Trophoblast cell (in vitro differentiated cells and primary cell): ENCODE measurements at regions not wholly inside any gene's neighbourhood (a gene's known extent, or its start where the extent isn't known, plus 50 kb on each side); places are given as distances from the start of the nearest gene placed in this dataset.

ENCODE experiments used
- DNase-seq, 2 donors: peaks; one replicate each; pipeline ENCODE4 v3.0.0-alpha.2; 2016
- H2AFZ ChIP-seq: 2 replicates; pipeline ENCODE4 v1.6.1; 2013; ENCODE audit warnings: low read length, moderate library complexity, mild to moderate bottlenecking; ENCODE audit not compliant: insufficient read depth, poor library complexity
- H2AK5ac ChIP-seq: 2 replicates; pipeline ENCODE4 v1.6.1; 2013; ENCODE audit warnings: mild to moderate bottlenecking, low read length
- H2BK120ac ChIP-seq: 2 replicates; pipeline ENCODE4 v1.6.1; 2013; ENCODE audit warnings: low read length, mild to moderate bottlenecking, moderate library complexity; ENCODE audit not compliant: insufficient read depth, poor library complexity
- H2BK12ac ChIP-seq: 2 replicates; pipeline ENCODE4 v1.6.1; 2013; ENCODE audit warnings: mild to moderate bottlenecking, low read length, moderate library complexity
- H2BK5ac ChIP-seq: 2 replicates; pipeline ENCODE4 v1.6.1; 2013; ENCODE audit warnings: low read length, low read depth, moderate library complexity, mild to moderate bottlenecking; ENCODE audit not compliant: poor library complexity
- H3K14ac ChIP-seq: 2 replicates; pipeline ENCODE4 v1.6.1; 2013; ENCODE audit warnings: mild to moderate bottlenecking, low read length
- H3K18ac ChIP-seq: 2 replicates; pipeline ENCODE4 v1.6.1; 2013; ENCODE audit warnings: mild to moderate bottlenecking, low read length
- H3K23ac ChIP-seq: 2 replicates; pipeline ENCODE4 v1.6.1; 2013; ENCODE audit warnings: low read length
- H3K27ac ChIP-seq: 2 replicates; pipeline ENCODE4 v1.5.1; 2013; ENCODE audit warnings: low read depth, mild to moderate bottlenecking, inconsistent platforms, low read length, moderate library complexity
- H3K27me3 ChIP-seq: 2 replicates; pipeline ENCODE4 v1.6.1; 2013; ENCODE audit warnings: inconsistent platforms, mild to moderate bottlenecking, low read length, moderate library complexity; ENCODE audit not compliant: insufficient read depth
- H3K36me3 ChIP-seq, 2 experiments: 1 replicate in 1 of 2; 2 replicates in 1 of 2; pipeline ENCODE4 v1.6.1; 2013; ENCODE audit warnings: low read length in 2 of 2, mild to moderate bottlenecking in 2 of 2, moderate library complexity in 1 of 2; ENCODE audit not compliant: insufficient read depth in 2 of 2, control insufficient read depth in 1 of 2
- H3K4ac ChIP-seq: 2 replicates; pipeline ENCODE4 v1.6.1; 2013; ENCODE audit warnings: low read depth, mild to moderate bottlenecking, low read length, moderate library complexity
- H3K4me1 ChIP-seq, 2 experiments: 1 replicate in 1 of 2; 2 replicates in 1 of 2; pipeline ENCODE4 v1.6.1; 2013; ENCODE audit warnings: low read length in 2 of 2, mild to moderate bottlenecking in 2 of 2, moderate library complexity in 1 of 2; ENCODE audit not compliant: insufficient read depth in 2 of 2, control insufficient read depth in 1 of 2
- H3K4me2 ChIP-seq: 2 replicates; pipeline ENCODE4 v1.6.1; 2013; ENCODE audit warnings: inconsistent platforms, mild to moderate bottlenecking, low read length, moderate library complexity
- H3K4me3 ChIP-seq: 2 replicates; pipeline ENCODE4 v1.5.1; 2013; ENCODE audit warnings: mild to moderate bottlenecking, low read depth, low read length, inconsistent platforms
- H3K79me1 ChIP-seq: one replicate; pipeline ENCODE4 v1.6.1; 2013; ENCODE audit warnings: low read length
- H3K79me2 ChIP-seq: 2 replicates; pipeline ENCODE4 v1.6.1; 2013; ENCODE audit warnings: low read length, mild to moderate bottlenecking; ENCODE audit not compliant: control insufficient read depth, insufficient read depth, poor library complexity
- H3K9ac ChIP-seq: 2 replicates; pipeline ENCODE4 v1.6.1; 2013; ENCODE audit warnings: mild to moderate bottlenecking, low read length
- H3K9me3 ChIP-seq: 2 replicates; pipeline ENCODE4 v1.6.1; 2013; ENCODE audit warnings: low read depth, mild to moderate bottlenecking, control low read depth, inconsistent platforms, low read length; ENCODE audit not compliant: insufficient read depth
- H4K12ac ChIP-seq: 2 replicates; pipeline ENCODE4 v1.6.1; 2013; ENCODE audit warnings: low read depth, mild to moderate bottlenecking, low read length, moderate library complexity
- H4K8ac ChIP-seq: 2 replicates; pipeline ENCODE4 v1.6.1; 2013; ENCODE audit warnings: low read depth, mild to moderate bottlenecking, low read length, moderate library complexity
- H4K91ac ChIP-seq: one replicate; pipeline ENCODE4 v1.6.1; 2013; ENCODE audit warnings: low read depth, mild to moderate bottlenecking, low read length, moderate library complexity
- WGBS: extraction: QIAGEN DNeasy Blood & Tissue Kit; methylation state at CpG from one replicate; pipeline ENCODE4 v1.1.7; 2013; ENCODE audit warnings: missing lambda C conversion rate; ENCODE audit not compliant: insufficient read length, insufficient coverage; ENCODE audit errors: extremely low coverage; 5-methylcytosine and 5-hydroxymethylcytosine counted together

GRCh38 chr2:100699131-100699530 is 120.8 kb upstream of the NPAS2 start:
- H4K91ac ChIP-seq: no peak overlapping the region
- H3K9ac ChIP-seq: no peak overlapping the region
- H2BK12ac ChIP-seq: no peak overlapping the region
- H3K79me2 ChIP-seq: no peaks in the 10 kb centered on the region
- H4K8ac ChIP-seq: no peak overlapping the region
- H3K27me3 ChIP-seq: no peaks in the 10 kb centered on the region
- WGBS: no CpG with 5 or more reads among the region's 5 CpGs
- no peak overlapping the region for H3K14ac ChIP-seq
- H4K12ac ChIP-seq: no peak overlapping the region
- no peaks in the 10 kb centered on the region for H3K36me3 ChIP-seq
- H3K4ac ChIP-seq: no peak overlapping the region
- DNase-seq: no peak
- H3K27ac ChIP-seq: no peak overlapping the region
- H3K23ac ChIP-seq: no peak overlapping the region
- H2BK5ac ChIP-seq: no peak overlapping the region
- no peak overlapping the region for H2AFZ ChIP-seq
- no peaks in the 10 kb centered on the region for H3K4me1 ChIP-seq
- peaks cover 5% of the 10 kb centered on the region for H3K9me3 ChIP-seq
- H3K4me3 ChIP-seq: no peak overlapping the region
- H3K4me2 ChIP-seq: no peak overlapping the region
- no peak overlapping the region for H3K18ac ChIP-seq
- H3K79me1 ChIP-seq: no peaks in the 10 kb centered on the region
- H2AK5ac ChIP-seq: no peak overlapping the region
- no peak overlapping the region for H2BK120ac ChIP-seq

GRCh38 chr2:100702438-100703109 is 117.4 kb upstream of the NPAS2 start:
- Histone ChIP-seq H2BK120ac (no peak overlapping the region), H3K4me1 (no peaks in the 10 kb centered on the region), H3K79me1 (no peaks in the 10 kb centered on the region), H3K14ac (no peak overlapping the region), H3K27ac (no peak overlapping the region), H2AFZ (no peak overlapping the region), H3K4me3 (no peak overlapping the region), H3K4me2 (no peak overlapping the region), H3K23ac (no peak overlapping the region), H4K12ac (no peak overlapping the region), H3K18ac (no peak overlapping the region), H3K36me3 (no peaks in the 10 kb centered on the region), H4K8ac (no peak overlapping the region), H3K27me3 (no peaks in the 10 kb centered on the region), H3K9me3 (peaks cover 8% of the 10 kb centered on the region), H3K4ac (no peak overlapping the region), H2BK5ac (no peak overlapping the region), H3K79me2 (no peaks in the 10 kb centered on the region), H2BK12ac (no peak overlapping the region), H3K9ac (no peak overlapping the region), H2AK5ac (no peak overlapping the region), H4K91ac (no peak overlapping the region)
- DNase-seq: no peak
- WGBS: no CpG with 5 or more reads among the region's 5 CpGs

DNA sequence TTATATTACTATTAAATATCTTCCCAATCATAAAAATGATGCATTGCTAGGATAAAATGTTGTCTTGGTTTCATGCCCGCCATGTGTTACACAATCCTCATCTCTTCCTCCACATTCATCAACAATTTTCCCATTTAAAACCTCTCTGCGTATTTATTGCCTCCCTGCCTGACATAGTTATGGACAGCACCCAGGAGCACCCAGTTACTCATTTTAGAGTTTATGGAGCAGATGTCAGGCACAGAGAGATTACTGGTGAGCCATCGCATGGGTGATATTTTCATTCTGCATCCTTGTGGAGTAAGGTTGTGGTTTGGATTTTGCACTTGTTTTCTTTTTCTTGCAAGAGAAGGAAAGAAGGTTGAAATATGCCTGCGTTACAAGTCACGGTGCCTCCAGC is 116.7 kb upstream of the NPAS2 start:
- DNase-seq: no peak
- no CpG with 5 or more reads among the region's 5 CpGs for WGBS
- Histone ChIP-seq H3K79me1 (no peaks in the 10 kb centered on the region), H3K79me2 (no peaks in the 10 kb centered on the region), H3K27ac (no peak overlapping the region), H2BK5ac (no peak overlapping the region), H3K4me1 (no peaks in the 10 kb centered on the region), H3K4ac (no peak overlapping the region), H3K9ac (no peak overlapping the region), H2AK5ac (no peak overlapping the region), H2BK120ac (no peak overlapping the region), H4K8ac (no peak overlapping the region), H3K23ac (no peak overlapping the region), H2AFZ (no peak overlapping the region), H3K27me3 (no peaks in the 10 kb centered on the region), H3K4me3 (no peak overlapping the region), H3K18ac (no peak overlapping the region), H3K36me3 (no peaks in the 10 kb centered on the region), H4K12ac (no peak overlapping the region), H3K9me3 (peaks cover 8% of the 10 kb centered on the region), H4K91ac (no peak overlapping the region), H2BK12ac (no peak overlapping the region), H3K14ac (no peak overlapping the region), H3K4me2 (no peak overlapping the region)

DNA sequence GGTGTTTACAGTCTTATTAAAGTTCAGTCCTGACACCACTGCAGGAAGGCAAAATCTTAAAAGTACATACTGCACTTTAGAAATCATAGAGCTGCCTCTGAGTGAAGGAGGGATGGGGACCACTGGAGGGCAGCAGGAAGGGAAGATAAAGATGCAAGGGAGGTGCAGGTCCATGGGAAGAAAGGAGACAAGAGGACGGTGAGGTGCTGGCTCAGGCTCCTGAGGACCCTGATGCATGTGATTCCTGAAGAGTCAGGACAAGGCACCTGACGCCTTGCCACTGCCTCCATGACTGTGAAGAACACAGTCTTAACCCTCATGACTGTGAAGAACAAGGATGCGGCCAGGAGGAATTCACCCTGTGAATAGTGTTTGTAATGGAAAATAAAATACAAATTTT is 116.2 kb upstream of the NPAS2 start:
- H2BK120ac ChIP-seq: no peak overlapping the region
- no CpG with 5 or more reads among the region's 3 CpGs for WGBS

More for the DNA sequence above, 116.2 kb upstream of the NPAS2 start:
- H4K12ac ChIP-seq: no peak overlapping the region
- no peak overlapping the region for H3K27ac ChIP-seq
- no peaks in the 10 kb centered on the region for H3K4me1 ChIP-seq
- no peak overlapping the region for H2BK12ac ChIP-seq
- H3K79me1 ChIP-seq: no peaks in the 10 kb centered on the region
- H3K79me2 ChIP-seq: no peaks in the 10 kb centered on the region
- no peak overlapping the region for H2AFZ ChIP-seq
- H2AK5ac ChIP-seq: no peak overlapping the region
- H3K4me3 ChIP-seq: no peak overlapping the region
- no peak for DNase-seq
- H3K14ac ChIP-seq: no peak overlapping the region
- no peak overlapping the region for H3K4ac ChIP-seq
- H3K18ac ChIP-seq: no peak overlapping the region
- no peaks in the 10 kb centered on the region for H3K27me3 ChIP-seq
- no peak overlapping the region for H4K91ac ChIP-seq
- no peaks in the 10 kb centered on the region for H3K36me3 ChIP-seq
- no peak overlapping the region for H2BK5ac ChIP-seq
- H3K9me3 ChIP-seq: peaks cover 8% of the 10 kb centered on the region
- no peak overlapping the region for H3K4me2 ChIP-seq
- H3K9ac ChIP-seq: no peak overlapping the region
- H4K8ac ChIP-seq: no peak overlapping the region
- H3K23ac ChIP-seq: no peak overlapping the region
